ENCODE measurements at regions not wholly inside any gene's neighbourhood (a gene's known extent, or its start where the extent isn't known, plus 50 kb on each side); places are given as distances from the start of the nearest gene placed in this dataset.

- TF ChIP-seq CTCF (IDR thresholded peaks at IDR 0.05; ENCODE audit: low read depth, low read length, missing input control) (no peak), TAF1 (conservative IDR thresholded peaks at IDR 0.05) (no peak), SP1 (IDR thresholded peaks at IDR 0.05) (no peak)
- TF ChIP-seq, protein P1, sequence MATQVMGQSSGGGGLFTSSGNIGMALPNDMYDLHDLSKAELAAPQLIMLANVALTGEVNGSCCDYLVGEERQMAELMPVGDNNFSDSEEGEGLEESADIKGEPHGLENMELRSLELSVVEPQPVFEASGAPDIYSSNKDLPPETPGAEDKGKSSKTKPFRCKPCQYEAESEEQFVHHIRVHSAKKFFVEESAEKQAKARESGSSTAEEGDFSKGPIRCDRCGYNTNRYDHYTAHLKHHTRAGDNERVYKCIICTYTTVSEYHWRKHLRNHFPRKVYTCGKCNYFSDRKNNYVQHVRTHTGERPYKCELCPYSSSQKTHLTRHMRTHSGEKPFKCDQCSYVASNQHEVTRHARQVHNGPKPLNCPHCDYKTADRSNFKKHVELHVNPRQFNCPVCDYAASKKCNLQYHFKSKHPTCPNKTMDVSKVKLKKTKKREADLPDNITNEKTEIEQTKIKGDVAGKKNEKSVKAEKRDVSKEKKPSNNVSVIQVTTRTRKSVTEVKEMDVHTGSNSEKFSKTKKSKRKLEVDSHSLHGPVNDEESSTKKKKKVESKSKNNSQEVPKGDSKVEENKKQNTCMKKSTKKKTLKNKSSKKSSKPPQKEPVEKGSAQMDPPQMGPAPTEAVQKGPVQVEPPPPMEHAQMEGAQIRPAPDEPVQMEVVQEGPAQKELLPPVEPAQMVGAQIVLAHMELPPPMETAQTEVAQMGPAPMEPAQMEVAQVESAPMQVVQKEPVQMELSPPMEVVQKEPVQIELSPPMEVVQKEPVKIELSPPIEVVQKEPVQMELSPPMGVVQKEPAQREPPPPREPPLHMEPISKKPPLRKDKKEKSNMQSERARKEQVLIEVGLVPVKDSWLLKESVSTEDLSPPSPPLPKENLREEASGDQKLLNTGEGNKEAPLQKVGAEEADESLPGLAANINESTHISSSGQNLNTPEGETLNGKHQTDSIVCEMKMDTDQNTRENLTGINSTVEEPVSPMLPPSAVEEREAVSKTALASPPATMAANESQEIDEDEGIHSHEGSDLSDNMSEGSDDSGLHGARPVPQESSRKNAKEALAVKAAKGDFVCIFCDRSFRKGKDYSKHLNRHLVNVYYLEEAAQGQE (IDR thresholded peaks at IDR 0.05): no peak
Measured at GRCh38 chr6:133756078-133756695, 132.7 kb upstream of the TCF21 start.
